A549 (cell line): ENCODE measurements at regions not wholly inside any gene's neighbourhood (a gene's known extent, or its start where the extent isn't known, plus 50 kb on each side); places are given as distances from the start of the nearest gene placed in this dataset.

Experiments
- BCL3 ChIP-seq: fragments of >200 bp; sonication (Bioruptor Twin); formaldehyde crosslinking; IDR thresholded peaks from 3 replicates; pipeline ENCODE4 v1.6.1; 2016
- JUN ChIP-seq, 2 experiments: fragments of >200 bp; sonication (Bioruptor Twin); formaldehyde crosslinking; IDR thresholded peaks; 2 replicates in 1 of 2; 3 replicates in 1 of 2; pipeline ENCODE4 v1.6.1; 2016 to 2017
- JUNB ChIP-seq: fragments of >200 bp; sonication (Bioruptor Twin); formaldehyde crosslinking; IDR thresholded peaks from 2 replicates; pipeline ENCODE4 v1.6.1; 2016
- POLR2A ChIP-seq: IDR thresholded peaks from 2 replicates; pipeline ENCODE4 v1.6.1; 2012; ENCODE audit warnings: mild to moderate bottlenecking, low read length
- RAD21 ChIP-seq, 2 experiments: fragments of >200 bp in 1 of 2; sonication (Bioruptor Twin) in 1 of 2; formaldehyde crosslinking in 1 of 2; IDR thresholded peaks in 1 of 2; conservative IDR thresholded peaks in 1 of 2; 2 replicates in 1 of 2; 3 replicates in 1 of 2; pipeline ENCODE4 v1.6.1; 2012 to 2018; ENCODE audit warnings: inconsistent platforms in 1 of 2
- TF ChIP-seq, protein P1 (sequence below): fragments of >200 bp; sonication (Bioruptor Twin); formaldehyde crosslinking; IDR thresholded peaks from 3 replicates; pipeline ENCODE4 v1.5.1; 2016

- TF ChIP-seq BCL3 (no peak), JUNB (no peak), RAD21 (conservative IDR thresholded peaks at IDR 0.05 in 1 of 2, IDR thresholded peaks at IDR 0.05 in 1 of 2) (no peak), POLR2A (no peak), JUN (IDR thresholded peaks at IDR 0.05) (no peak)
- TF ChIP-seq, protein P1, sequence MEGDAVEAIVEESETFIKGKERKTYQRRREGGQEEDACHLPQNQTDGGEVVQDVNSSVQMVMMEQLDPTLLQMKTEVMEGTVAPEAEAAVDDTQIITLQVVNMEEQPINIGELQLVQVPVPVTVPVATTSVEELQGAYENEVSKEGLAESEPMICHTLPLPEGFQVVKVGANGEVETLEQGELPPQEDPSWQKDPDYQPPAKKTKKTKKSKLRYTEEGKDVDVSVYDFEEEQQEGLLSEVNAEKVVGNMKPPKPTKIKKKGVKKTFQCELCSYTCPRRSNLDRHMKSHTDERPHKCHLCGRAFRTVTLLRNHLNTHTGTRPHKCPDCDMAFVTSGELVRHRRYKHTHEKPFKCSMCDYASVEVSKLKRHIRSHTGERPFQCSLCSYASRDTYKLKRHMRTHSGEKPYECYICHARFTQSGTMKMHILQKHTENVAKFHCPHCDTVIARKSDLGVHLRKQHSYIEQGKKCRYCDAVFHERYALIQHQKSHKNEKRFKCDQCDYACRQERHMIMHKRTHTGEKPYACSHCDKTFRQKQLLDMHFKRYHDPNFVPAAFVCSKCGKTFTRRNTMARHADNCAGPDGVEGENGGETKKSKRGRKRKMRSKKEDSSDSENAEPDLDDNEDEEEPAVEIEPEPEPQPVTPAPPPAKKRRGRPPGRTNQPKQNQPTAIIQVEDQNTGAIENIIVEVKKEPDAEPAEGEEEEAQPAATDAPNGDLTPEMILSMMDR, result no peak
Observed at GRCh38 chrX:115393271-115393670, 103.8 kb downstream of the LUZP4 start.
